HG03139 (cell line): ENCODE measurements at regions not wholly inside any gene's neighbourhood (a gene's known extent, or its start where the extent isn't known, plus 50 kb on each side); places are given as distances from the start of the nearest gene placed in this dataset.

Experiments
- ATAC-seq: cut with Tn5 transposase; IDR thresholded peaks from one replicate; pipeline ENCODE4 v1.9.1; 2021; ENCODE audit not compliant: unreplicated experiment

DNA sequence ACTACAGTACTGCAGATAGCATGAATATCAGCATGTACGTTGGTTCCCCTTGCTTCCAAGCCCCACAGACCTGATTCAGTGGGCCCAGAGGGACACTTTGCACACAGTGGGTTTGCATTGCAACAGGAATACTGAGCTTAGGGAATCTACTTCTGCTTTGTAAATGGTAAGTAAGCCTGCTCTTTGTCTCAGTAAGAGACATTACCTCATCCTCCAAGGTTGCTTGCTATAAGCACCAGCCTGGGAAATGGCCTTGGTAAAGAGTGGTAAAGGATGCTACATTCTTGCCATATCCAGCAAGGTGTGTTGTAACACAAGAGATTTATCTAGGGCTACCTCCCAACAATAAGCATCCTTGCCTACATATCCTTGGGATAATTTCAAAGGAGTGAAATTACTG, 730.5 kb downstream of the INHBA start:
- ATAC-seq, result no peak

DNA sequence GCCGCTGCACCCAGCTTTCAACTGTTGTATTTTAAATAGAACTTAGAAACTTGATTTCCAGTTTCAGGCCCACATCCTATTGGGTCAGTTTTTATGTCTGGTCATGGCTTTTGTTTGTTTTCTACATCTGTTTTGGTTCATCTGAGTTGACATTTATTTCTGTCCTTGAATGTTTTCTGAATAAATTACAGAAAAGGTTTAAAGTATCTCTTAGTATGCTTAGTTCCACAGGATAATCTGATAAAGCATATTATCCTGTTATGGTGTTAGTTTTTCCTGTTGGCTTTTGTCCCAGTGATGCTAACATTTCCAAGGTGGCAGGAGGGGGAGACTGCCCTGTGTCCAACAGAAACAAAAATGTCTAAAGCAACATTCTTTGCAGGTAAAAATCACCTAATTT, 733.2 kb downstream of the INHBA start:
- ATAC-seq, result no peak

DNA sequence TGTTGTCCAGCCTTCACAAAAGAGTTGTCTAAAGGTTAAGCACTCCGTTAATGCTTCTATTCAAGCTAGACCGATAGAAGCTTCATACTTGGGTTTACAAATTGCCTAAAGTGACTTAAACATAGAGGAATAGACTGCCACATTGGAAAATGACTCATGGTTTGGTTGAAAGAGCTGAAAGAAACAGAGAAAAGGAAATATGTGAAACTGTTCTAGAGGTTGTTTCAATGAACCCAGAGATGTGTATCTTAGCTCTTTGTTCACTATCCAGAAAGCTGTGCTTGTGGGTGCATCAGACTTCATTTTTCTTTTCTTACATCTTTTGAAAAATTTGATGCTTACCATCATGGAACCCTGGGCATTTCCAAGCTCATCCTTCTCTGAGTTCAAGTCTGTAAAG, 736.2 kb downstream of the INHBA start:
- ATAC-seq, result no peak

DNA sequence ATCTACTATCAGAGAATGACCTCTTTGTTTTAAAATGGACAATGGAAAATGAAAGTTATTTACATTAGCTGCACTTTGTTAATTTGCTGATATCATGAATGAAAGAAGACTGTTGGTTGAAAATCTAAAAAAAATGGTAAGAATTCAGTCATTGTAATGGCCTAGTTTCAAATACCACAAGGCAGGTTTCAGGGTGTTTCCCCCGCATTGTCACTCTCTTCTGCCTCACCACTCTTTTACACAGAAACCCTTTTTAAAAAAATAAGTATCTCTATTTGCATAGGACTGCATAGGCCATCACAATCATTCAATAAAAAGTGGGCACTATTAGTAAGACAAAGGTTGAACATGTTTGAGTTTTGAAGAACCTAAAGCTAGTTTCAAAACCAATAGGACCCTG, 737.1 kb downstream of the INHBA start:
- ATAC-seq, result no peak

DNA sequence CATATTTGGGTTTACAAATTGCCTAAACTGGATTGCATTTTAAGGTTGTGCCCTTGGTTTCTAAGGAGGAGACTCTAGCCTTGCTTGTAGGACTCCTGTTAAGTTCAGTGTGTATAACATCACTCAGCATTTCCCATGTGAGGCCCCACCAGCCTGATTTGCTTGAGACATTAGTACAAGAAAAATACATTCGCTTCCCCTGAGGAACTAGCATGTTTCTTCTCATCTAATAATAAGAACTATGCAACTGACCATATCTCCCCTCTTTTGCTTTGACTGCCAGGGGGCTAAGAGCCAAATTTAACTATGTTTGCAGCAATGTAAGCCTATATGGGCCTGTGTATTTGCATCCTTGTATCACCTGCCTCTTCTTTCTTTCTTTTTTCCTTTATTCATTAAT, 737.9 kb downstream of the INHBA start:
- ATAC-seq, result no peak

DNA sequence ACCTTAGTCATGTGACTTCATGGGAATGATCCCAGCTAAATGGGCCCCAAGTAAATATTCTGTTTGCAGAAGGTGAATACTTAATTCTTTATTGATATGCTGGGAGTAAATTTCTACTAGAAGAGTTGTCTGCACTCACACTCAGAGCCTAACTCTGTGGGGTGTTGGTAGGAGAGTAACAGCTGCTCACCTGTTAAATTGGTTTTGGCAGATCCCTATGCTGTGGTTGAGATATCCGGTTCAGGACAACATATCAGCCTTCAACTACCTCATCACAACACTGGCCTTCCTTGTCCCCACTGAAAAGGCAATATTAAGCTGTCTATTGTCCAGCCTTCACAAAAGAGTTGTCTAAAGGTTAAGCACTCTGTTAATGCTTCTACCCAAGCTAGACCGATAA, 738.3 kb downstream of the INHBA start:
- no peak for ATAC-seq

DNA sequence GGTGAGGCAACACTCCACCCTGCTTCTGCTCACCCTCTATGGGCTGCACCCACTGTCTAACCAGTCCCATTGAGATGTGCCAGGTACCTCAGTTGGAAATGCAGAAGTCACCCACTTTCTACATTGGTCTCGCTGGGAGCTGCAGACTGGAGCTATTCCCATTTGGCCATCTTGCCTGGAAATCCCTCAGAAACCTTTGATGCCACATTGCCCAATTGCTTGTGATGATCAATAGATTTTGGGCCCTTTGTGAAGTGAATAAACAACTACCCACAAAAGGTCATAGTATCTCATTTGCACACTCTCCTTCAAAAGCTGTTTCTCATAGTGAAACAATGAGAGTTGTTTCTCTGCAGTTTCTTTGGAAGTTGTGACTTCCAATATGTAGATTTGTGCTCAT, 742.9 kb downstream of the INHBA start:
- ATAC-seq, result no peak

DNA sequence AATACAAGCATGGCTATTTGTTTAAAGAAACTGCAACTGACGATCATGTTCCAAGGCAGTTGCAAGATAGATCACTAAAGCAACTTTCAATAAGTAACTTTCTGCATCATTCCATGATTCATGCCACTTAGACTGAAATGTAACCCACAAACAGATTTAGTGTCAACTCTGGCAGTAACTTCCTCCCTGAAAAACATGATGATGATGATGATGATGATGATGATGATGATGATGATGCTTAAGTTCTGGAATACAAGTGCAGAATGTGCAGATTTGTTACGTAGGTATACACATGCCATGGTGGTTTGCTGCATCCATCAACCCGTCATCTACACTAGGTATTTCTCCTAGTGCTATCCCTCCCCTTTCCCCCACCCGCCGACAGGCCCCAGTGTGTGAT, 754.7 kb downstream of the INHBA start:
- no peak for ATAC-seq

DNA sequence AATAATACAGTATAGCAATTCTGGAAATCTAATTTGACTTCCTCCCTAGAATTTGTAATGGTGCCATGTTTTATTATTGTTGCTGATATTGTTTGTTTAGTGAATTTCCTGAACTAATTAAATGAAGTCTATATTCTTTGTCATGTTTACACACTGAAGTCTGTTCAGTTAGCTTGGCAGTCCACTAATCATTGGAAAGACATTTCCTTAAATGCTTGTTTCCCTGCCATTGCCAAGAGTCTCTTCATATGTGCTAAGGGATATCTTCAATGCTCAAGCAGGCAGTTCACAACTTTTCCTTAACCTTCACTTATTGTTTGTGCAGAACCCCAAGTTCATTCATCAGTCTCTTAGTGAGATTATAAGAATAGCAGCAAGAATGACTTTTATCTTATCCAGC, 755.3 kb downstream of the INHBA start:
- ATAC-seq, result no peak

DNA sequence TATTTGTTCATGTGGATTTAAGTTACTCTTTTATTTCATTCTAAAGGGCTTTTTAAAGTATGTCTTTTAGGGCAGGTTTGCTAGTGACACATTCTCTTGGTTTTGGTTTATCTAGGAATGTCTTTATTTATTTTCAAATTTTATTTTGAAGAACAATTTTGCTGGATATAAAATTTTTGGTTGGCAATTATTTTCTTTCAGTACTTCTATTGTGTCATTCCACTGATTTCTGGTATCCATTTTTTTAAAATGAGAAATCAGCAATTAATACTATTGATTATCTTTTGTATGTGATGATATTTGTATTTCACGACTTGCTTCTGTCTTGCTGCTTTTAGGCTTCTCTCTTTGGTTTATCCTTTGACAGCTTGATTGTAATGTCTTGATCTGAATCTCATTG, 756.3 kb downstream of the INHBA start:
- no peak for ATAC-seq

DNA sequence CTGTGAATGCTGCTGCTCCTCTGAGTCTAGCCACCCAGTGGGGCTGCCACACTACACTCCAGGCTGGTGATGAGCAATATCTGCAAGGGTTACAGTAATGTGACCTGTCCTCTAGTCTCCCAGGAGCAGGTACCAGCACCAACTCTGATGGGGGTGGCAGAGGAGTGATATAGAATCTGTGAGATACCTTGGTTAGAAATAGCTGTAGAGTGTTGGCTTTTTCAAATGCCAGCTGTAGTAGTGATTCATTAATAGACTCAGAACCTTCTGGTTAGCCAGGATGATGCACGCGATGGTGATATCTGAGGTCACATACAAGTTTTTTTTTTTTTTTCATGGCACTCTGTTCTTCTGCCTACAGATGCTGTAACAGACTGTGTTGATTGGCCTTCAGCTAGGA, 757.1 kb downstream of the INHBA start:
- no peak for ATAC-seq

DNA sequence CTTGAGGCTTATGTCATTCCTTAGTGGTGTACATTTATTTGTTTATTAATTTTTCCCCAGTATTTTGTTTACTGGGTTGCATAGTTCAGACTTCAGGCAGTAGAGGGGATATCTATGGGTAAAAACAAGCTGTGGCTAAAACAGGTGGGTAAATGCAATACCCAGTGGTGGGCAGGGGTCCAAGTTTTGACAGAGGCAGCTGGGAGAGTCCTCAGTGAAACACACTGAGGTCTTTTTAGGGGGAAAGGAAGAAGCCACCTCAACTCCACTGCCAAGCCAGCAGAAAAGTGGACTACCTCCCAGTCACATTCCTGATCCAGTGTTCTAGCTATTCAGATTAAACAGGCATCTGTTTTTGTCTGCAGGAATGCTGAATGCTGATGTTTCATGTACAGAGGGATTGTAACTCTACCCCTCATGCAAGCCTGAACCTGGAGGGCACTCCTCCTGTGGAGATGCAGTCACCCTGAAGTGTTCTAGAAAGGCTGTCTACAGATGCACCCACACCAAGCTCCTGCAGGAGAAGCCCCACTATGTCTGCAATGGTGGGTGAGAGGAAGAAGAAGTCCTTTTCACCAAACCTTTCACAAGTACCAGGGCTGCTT, 757.8 kb downstream of the INHBA start:
- ATAC-seq, result no peak

DNA sequence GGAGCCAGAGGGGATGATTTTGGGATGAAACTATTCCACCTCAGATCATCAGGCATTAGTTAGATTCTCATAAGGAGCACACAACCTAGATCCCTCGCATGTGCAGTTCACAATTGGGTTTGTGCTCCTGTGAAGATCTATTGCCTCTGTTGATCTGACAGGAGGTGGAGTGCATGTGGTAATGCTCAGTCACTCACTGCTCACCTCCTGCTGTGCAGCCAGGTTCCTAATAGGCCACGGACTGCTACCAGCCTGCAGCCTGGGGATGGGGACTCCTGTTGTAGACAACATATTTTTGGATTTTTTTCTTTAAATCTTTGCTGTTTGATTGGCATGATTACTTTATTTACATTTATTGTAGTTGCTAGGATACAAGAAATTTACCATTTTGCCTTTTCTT, 765.0 kb downstream of the INHBA start:
- ATAC-seq, result no peak

DNA sequence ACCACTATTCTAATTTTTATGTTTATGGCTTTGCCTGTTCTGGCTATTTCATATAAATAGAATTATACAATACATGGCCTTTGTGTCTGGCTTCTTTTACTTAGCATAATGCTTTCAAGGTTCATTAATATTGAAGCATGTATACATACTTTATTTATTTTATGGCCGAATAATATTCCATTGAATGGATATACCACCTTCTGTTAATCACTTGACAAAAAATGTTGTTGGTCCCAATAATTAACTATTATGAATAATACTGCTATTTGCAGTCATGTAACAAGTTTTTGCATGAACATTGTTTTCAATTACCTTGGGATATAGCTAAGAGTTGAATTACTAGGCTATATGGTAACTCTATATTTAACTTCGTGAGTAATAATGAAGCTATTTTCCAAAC, 767.5 kb downstream of the INHBA start:
- ATAC-seq, result no peak

DNA sequence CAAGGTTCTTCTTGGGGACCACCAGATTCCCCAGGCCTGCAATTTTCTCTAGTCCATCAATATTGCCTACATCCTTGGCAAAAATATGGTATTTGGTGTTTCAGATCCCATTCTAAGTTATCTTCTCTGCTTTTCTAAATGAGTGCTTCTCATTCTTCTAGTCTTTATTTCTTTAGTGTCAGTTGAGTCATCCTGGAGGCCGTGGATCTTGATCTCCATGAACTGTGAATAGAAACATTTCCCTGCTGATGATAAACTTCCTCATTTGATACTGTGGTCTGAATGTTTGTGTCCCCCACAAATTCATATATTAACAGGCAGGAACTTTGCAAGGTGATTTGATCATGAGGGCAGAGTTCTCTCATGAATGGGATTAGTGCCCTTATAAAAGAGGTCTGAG, 779.3 kb downstream of the INHBA start:
- ATAC-seq, result no peak

DNA sequence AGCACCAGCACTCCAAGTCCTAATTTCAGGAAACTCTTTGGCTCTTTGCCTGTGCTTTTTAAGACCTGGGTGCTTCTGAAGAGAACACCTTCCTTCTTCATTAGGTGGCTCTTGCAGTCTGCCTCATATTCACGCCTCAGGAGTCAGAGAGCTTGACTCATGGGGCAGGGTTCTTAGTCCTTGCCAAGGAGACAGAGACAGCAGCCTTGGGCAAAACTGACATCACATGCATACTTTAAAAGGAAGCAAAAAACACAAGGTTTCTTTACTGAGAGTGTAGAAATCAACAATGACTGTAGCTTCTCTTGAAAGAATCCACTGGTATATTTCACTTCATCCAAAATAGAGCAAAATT, 780.6 kb downstream of the INHBA start:
- no peak for ATAC-seq

DNA sequence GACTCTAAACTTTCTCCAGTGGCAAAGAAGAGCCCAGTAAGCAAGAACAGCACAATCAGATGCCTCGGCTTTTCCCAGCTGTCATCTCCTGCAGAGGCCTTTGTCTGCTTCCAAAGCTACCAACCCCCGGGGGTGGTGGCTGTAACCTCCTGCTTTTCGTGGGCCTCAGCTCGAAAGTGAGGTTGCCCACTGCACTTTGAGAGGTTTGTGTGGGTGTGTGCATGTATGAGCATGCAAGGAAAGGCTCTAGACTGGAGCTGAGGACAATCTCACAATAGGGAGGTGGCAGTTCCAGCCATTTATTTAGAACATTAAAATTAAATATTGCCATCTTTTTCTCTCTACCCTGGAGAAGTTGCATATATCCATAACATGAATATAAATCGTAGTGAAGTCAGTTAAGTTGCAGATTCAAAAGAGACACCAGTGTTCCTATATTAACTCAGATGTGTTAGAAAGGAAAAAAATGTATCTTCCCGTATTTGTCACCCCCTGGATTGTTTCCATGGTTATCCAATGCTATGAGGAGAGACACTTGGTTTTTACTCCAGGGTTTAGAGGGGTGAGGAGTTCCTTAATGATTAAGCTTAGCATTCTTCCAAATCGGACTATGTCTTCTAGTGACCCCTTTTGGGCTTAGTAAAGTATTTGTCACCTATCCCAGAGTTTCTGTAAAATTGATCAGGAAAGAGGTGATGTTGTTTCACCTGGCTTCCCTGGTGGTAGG, 781.1 kb downstream of the INHBA start:
- no peak for ATAC-seq

DNA sequence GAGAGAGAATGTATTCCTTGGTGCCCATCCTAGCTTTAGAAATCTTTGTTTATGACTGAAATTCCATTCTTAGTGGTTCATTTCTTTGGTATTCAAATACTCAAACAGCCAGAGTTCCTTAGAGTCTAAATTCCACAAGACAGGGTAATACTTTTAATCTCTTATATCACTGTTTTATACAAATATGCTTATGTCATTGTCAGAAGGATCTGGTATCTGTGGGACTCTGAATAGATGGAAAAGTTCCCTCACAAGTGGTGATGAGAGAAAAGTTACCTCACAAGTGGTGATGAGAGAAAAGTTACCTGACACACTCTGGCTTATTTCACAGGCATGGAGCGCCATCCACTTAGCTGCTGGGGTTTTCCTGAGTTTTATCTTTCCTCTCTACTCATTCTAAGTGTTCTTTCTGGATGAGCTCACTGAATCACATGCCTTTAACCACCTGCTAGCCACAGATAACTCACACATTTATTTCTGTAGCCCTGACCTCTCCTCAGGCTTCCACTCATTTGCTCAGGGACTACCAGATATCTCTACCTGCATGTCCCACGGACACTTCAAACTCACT, 784.0 kb downstream of the SUGCT start:
- ATAC-seq, result no peak

DNA sequence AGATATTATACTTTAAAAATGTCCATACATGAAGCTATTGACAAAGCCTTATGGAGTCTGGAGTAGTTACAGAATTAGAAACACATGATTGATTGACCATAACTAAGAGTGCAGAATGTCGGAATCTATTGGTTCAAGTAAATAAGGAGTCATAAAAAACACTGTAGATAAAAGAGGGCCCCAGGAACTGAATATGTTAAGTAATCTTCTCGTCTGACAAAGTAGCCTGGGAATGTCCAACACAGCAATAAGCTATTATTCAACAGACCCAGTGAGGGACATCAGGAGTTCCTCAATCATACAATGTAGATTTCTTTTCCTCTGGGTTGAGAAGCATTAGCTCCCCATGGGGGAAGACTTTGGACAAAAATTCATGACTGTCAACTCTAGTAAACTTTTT, 782.0 kb downstream of the SUGCT start:
- no peak for ATAC-seq

DNA sequence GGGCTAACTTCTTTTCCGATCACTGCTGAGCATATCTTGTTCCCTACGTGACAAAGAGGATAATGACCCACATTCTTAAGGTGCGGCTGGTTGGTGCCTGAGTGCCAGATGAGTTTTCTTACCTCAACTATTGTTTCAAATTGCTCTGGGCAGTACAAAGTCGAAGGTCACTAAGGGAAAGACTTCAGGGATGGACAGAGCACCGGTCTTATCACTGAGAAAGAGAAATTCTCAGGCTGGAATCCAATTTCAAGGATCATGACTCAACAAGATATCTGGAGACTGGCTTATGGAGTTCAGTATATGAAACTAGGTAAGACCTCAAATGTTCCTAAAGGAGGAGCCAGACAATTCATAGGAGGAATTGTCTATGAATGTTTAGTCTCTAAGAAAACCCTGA, 780.3 kb downstream of the SUGCT start:
- no peak for ATAC-seq
